Fibroblast of villous mesenchyme (primary cell): ENCODE measurements at regions not wholly inside any gene's neighbourhood (a gene's known extent, or its start where the extent isn't known, plus 50 kb on each side); places are given as distances from the start of the nearest gene placed in this dataset.

ENCODE experiments used
- DNase-seq: peaks from one replicate; pipeline ENCODE4 v3.0.0-alpha.2; 2010; ENCODE audit warnings: low read depth
- H3K4me3 ChIP-seq: 2 replicates; pipeline ENCODE4 v1.5.1; 2011; ENCODE audit warnings: low read depth, mild to moderate bottlenecking, low read length
- TF ChIP-seq, protein P1 (sequence below): IDR thresholded peaks from 2 replicates; pipeline ENCODE4 v1.5.1; 2012; ENCODE audit warnings: low read depth, mild to moderate bottlenecking, low read length; ENCODE audit not compliant: insufficient read depth

DNA sequence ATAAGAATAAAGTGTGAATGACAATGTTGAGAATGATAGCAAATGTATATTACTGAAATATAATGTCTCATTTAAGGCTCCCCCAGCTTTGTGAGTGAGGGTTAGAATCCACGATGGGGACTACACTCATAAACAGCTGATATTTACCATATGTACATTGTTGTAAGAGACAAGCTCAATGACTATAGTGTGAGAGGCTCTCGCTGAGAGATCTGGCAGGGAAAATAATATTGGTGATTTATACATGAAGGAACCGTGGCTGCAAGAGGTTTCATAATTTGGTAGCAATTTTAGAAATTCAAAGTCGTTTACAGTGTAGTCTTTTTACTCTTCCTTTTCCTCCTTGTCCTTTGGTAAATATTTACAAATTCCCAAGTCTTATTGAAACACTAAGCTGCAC lies 342.2 kb upstream of the AKR1E2 start:
- DNase-seq = no peak
- TF ChIP-seq, protein P1, sequence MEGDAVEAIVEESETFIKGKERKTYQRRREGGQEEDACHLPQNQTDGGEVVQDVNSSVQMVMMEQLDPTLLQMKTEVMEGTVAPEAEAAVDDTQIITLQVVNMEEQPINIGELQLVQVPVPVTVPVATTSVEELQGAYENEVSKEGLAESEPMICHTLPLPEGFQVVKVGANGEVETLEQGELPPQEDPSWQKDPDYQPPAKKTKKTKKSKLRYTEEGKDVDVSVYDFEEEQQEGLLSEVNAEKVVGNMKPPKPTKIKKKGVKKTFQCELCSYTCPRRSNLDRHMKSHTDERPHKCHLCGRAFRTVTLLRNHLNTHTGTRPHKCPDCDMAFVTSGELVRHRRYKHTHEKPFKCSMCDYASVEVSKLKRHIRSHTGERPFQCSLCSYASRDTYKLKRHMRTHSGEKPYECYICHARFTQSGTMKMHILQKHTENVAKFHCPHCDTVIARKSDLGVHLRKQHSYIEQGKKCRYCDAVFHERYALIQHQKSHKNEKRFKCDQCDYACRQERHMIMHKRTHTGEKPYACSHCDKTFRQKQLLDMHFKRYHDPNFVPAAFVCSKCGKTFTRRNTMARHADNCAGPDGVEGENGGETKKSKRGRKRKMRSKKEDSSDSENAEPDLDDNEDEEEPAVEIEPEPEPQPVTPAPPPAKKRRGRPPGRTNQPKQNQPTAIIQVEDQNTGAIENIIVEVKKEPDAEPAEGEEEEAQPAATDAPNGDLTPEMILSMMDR = no peak
- H3K4me3 ChIP-seq = no peak overlapping the region

DNA sequence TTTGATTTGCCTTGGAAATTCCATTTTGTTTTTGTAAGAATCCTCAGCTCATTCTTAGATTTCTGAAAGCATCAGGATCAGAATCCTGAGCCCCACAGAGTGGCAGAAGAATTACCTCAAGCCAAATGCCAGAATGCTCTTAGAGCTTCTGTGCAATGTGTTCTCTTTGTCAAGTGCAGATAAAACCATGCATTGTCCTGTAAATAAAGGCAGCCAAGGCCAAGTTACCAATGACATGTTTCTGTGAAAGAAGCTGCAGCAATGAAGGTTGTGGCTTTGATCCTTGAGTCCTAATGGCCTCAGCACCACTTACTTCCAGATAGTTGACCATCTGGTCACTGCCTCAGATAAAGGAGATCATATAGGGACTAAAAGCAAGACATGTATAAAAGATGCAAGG lies 343.3 kb upstream of the AKR1E2 start:
- no peak for DNase-seq
- TF ChIP-seq, protein P1 = no peak
- H3K4me3 ChIP-seq = no peak overlapping the region

DNA sequence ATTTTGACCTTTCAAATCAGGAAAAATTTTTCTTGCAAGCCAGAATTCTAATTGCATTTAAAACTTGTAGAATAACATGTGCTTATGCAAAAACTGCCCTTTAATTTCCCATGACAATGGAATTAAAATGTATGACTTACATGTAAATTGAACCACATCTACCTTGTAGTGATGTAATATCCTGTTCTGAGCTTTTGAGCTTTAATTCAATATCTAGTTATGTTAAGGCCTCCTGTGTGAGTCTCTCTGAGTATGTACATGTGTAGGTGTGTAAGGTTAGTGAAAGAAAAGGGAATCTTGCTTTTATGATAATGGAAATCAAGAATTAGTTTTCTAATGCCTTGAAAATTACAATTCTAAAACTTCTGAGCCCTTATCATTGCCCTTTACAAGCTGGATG lies 344.8 kb upstream of the AKR1E2 start:
- DNase-seq = no peak
- H3K4me3 ChIP-seq = no peak overlapping the region
- TF ChIP-seq, protein P1 = no peak

DNA sequence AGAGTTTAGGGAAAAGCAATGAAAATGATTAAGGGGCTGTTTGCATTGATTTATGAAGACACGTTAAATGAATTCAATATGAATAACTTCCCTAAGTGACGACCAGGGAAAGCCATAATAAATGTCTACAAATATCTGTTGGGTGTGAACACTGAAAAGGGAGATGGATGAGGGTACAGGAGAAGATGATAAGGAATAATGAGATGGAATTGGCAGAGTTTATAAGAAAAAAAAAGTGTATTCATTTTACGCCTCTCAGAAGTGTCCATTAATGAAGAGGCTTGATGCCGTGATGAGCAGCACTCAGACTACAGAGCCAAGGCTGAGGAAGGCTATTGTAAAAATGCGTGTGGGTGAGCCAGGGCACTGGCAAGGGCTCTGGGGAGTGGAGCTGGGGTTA lies 346.7 kb upstream of the AKR1E2 start:
- no peak overlapping the region for H3K4me3 ChIP-seq
- TF ChIP-seq, protein P1 = no peak
- DNase-seq = no peak

DNA sequence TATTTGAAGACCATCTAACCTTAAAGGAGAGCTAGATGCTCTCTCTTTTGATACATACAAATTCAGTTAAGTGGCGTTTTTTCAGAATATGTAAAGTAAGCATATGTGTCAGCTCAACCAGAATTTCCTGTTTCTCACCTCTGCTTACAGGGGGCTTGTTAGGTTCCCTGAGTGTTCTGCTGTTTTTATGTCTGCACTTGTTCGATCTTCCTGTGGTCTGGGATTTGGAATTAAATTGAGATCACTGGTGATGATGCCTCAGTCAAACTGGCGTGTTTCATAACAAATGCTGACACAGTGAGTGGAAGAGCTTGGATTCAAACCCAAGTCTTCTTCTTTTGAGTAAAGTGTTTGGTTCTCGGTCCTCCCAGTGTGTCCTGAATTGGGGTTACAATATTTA lies 348.3 kb upstream of the AKR1E2 start:
- H3K4me3 ChIP-seq = no peak overlapping the region
- TF ChIP-seq, protein P1 = no peak
- DNase-seq = no peak

DNA sequence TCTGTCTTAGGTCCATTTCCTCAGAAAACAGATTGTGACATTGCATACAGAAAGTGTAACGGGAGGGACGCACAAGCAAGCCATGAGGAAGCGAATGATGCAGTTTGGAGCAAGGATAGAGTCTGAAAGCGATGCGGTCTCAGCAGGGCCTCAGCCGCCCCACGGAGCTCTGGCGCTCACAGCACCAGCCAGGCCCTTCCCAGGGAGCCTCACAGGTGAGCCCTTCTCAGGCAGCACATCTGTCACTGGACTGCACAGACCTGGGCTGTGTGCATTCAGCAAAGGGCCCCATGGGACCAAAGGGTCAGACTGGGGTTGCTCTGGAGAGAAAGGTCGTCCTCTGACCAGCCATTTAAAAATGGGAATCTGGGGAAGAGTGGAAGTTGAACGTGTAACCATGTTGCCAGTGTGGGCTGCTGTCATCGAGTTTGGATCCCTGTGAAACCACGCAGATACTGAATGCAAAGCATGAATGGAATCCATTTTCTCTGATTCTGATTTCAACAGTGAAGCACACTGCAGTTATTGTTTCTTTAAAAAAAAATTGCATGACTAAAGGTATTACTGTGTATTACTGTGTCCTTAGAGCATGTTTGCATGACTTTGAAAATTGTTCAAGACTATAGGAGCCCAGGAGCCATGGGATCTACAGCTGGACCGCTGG lies 350.0 kb upstream of the AKR1E2 start:
- H3K4me3 ChIP-seq = no peak overlapping the region
- no peak for DNase-seq
- TF ChIP-seq, protein P1 = no peak

DNA sequence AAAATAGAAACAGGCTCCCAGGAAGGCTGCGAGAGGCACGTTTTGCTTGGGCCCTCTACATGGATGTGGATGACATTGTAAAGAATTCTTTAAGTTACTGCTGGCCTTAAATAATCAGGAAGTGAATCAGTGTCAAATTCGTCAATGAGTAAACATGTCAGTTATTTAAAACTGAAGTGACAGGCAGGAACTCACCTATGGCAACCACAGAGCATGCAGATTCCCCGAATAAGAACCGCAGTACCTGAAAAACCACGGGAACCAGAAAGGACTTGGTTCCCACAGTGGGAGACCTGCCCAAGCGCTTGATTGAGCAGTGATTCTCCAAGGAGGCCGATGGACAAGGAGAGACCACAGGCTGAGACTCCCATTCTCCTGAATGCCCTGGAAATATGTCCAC lies 351.2 kb upstream of the AKR1E2 start:
- TF ChIP-seq, protein P1 = no peak
- H3K4me3 ChIP-seq = no peak overlapping the region
- no peak for DNase-seq
